ENCODE measurements at regions not wholly inside any gene's neighbourhood (a gene's known extent, or its start where the extent isn't known, plus 50 kb on each side); places are given as distances from the start of the nearest gene placed in this dataset.
"Not testable (repeated sequence)": the region's sequence is repeated elsewhere in the genome, so short reads cannot be mapped to it uniquely, and the experiment has no call there.

DNA sequence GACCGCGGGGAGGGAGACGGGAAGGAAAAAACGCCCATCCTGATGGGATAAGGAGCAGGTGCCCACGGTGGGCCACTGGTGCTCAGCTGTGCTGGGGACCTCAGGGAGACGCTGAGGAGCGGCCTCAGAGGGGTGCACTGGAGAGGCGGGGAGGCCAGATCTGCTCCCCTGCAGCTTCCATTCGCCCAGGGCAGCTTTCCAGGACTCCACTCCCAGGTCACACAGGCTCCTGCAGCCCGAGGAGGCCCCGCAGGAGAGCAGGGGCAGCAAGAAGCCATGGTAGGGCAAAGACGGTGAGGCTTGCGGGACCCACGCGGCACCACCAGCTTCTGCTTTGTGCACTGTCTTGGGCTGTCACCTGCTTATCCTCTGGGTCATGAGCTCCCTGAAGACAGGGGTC lies 82.5 kb upstream of the SULF2 start:
- DNase-seq: no peak

DNA sequence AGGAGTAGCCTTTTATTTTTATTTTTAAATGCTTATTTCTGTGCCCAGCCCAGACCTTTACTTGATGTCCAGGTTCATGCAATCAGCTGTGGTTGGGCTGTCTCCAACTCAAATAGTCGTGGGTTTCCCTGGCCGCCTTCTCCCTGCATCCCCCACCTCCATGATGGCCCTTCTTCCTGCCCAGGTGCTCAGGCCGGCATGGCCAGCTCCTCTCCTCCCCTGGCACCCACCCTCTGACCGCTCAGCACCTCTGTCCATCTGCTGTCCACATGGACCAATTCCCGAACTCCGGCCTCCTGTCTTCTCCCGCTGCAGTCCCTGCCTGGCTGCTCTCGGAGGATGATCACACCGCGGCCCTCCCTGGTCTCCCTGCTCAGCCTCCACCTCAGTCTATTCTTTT lies 81.2 kb upstream of the SULF2 start:
- DNase-seq: no peak

DNA sequence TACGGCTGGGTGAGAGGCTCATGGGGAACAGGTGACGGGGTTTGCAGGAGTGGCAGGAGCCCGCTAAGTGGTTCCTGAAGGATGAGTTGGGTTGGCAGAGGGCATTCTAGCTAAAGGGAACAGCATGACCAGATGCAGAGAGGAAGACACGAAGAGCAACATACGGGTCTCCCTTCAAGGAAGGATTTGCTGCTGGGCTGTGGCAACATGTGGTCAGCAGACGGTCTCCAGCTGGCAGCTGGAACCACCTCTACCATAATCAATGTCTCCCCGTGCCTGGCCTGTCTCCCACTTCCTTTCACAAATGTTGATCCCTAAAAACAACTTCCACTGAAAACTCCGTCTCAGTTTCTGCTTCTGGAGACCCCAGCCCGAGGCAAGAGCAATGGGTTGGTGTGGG lies 80.6 kb upstream of the SULF2 start:
- DNase-seq: no peak

GRCh38 chr20:47865451-47865850 lies 80.2 kb upstream of the SULF2 start:
- DNase-seq: no peak

DNA sequence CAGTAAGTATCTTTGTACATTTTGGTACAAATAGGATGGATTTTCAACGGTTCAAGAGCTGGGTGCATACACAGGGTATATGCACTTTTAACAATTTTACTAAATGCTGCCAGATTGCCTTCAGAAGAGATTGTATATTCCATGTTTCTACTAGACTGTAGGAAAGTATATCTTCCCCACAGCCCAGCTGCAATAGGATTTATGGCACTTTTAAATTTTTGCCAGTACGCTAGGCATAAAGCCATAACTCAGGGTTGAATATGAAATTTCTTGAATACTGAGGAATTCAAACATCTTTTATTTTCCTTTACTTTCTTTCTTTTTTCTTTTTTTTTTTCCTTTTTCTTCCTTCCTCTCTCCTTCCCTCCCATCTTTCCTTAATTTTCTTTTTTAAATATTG lies 78.7 kb upstream of the SULF2 start:
- DNase-seq: no peak

GRCh38 chr20:47863315-47863965 lies 78.2 kb upstream of the SULF2 start:
- DNase-seq: no peak

DNA sequence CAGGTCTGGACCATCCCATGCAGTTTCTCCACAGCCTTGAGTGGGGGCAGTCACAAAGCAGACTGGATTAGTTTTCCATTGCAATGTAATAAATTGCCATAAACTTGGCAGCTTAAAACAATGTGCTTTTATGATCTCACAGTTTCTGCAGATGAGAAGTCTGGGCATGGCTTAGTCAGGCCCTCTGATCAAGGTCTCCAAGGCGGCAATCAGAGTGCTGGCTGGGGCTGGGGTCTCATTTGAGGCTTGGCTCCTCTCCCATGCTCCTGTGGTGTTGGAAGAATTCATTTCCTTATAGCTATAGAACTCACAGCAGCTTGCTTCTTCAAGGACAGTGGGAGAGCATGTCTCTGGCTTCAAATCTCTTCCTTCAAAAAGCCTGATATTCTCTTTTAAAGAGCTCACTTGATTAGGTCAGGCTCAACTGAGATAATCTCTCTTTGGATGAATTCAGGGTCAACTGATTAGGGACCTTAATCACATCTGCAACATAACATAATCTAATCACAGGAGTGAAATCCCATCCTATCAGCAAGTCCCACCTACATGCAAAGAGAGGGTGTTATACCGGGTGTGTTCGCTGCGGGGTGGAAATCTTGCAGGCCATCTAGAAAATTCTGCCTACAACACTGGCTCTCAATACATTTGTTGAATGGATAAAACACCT lies 77.4 kb upstream of the SULF2 start:
- DNase-seq: no peak

GRCh38 chr20:47861116-47861515 lies 75.8 kb upstream of the SULF2 start:
- no peak for DNase-seq

DNA sequence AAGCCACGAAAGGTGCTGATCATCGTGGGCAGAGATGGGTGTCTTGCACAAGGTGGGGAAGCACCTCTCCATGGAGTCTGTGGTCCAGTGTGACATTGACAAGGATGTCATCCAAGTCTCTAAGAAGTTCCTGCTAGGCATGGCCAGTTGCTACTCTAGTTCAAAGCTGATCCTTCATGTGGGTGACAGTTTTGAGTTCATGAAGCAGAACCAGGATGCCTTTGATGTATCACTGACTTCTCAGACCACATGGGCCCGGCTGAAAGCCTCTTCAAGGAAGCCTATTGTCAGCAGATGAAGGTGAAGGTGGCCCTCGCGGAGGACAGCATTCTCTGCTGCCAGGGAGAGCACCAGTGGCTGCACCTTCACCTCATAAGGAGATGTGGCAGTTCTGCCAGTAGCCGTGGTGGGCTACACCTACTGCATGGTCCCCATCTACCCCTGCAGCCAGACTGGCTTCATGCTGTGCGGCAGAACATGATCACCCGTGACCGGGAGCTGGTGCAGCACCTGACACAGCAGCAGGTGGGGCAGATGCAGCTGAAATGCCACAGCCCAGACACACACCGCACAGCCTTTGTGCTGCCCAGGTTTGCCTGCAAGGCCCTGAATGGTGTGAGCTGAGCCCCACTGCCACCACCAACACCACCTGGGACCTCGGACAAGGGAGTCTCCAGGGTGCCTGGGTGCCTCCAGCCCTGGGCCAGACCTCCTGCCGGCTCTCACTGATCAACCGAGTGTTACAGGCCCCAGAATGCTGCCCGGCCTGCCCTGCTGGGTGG lies 75.0 kb upstream of the SULF2 start:
- DNase-seq: no peak

DNA sequence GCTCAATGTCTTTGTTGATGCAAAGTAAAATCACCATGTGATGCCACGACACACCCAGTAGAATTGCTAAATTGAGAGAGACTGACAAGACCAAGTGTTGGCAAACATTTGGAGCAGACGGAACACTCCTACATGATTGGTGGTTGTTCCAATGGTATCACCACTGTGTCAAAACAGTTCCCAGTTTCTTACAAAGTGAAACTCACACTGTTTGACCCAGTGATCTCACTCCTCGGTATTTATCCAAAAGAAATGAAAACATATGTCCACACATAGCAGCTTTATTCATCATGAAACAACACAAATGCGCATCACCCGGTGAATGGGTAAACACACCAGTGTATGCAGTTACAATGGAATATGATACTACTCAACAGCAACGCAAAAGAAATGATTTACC lies 74.0 kb upstream of the SULF2 start:
- no peak for DNase-seq

DNA sequence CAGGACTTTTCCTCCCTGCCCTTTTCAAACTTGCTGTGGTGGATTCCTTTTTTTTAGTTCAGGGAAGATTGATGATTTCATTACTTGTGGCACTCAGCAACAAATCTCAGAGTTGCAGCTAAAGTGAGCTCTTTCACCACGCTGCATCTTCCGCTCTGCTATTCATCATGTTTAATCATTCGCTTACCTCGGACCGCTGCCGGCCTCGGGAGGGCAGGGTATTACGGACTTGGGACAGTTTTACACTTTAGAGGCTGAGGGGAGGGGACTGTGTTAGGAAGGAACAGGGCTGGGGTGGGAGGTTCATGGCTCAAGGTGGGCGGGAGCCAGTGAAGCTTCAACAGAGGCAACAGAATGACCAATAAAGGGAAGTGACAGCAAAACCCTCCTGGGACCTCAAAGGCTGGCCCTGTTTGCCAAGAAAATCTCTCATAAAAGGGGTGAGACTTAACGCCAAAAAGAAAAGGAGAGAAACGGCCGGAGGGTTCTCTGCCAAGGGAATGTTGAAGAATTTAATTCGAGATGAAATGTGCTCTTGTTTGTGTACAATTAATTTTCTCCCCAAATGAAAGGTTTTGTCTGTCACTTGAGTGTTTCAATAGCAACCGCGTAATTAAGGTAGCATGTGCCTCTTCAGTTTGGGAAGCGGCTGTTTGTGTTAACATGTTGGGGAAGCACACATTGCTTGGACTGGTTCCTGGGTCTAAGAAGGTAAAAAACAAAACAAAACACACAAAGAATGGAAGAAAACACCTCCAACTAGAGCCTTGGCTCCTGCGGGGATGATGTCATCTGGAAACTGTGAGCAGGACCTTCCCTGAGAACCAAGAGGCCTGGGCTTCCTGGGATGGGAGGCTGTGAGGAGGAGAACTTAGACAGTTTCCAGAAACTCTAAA lies 72.5 kb upstream of the SULF2 start:
- peak; percentile 41 for DNase-seq

- no peak for DNase-seq
Observed at GRCh38 chr20:47857187-47857568, 71.9 kb upstream of the SULF2 start.

DNA sequence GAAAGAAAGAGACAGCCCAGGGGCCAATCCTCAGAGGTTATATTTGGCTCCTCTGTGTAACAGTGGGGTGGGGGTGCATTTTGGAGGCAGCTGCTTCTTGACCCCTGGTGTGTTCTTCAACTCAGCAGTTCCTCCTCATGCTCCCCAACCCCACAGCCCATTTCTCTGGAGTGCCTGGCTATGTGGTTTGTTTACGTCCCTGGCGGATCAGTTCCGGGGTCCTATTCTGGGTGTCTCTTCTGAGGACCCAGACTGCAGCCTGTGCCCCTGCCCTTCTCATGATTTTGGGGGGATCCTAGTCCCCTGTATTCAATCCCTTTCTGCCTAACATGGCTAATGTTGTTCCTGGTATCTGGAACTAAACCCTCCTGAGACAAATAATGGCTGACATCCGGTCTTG lies 70.5 kb upstream of the SULF2 start:
- no peak for DNase-seq

DNA sequence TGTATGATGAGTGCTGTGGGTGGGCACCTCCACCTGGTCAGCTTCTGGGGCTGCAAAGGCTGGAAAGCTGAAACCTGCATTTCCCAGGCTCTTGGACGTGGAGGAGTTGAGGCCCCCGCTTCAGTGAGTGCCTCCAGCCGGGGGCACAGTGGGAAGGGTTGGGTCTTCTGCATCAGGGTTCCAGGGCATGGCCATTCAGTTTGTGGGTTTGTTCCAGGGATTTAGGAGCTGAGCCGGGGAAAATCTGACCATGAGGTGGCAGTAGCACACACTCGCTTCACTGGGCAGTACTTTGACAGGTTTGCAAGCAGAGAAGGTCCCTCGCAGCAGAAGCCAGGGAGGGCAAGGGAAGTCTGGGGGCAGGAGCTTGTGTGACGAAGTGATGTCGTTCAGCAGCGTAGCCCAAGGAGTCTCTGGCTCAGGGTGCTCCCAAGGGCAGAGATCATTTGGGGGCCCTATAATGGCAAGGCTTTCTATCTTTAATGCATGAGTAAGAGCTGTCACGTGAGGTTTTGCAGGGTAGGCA lies 69.5 kb upstream of the SULF2 start:
- DNase-seq: peak; percentile 3

DNA sequence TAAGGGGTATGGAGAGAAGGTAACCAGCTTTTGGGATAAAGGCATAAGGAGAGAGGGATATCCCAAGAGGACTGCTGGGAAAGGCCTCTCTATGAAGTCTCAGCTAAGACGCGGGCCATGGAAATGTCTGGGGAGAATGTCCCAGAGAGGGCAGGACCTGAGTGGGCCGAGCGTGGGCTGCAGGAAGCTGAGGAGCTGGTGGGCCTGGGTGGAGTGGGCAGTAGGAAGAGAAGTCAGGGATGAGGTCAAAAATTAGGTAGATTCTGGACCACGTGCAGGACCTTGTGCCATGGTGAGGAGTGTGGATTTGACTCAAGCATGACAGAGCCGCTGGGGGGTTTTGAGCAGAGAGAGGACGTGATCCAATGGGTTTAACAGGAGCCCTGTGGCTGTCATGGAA lies 66.5 kb upstream of the SULF2 start:
- no peak for DNase-seq

DNA sequence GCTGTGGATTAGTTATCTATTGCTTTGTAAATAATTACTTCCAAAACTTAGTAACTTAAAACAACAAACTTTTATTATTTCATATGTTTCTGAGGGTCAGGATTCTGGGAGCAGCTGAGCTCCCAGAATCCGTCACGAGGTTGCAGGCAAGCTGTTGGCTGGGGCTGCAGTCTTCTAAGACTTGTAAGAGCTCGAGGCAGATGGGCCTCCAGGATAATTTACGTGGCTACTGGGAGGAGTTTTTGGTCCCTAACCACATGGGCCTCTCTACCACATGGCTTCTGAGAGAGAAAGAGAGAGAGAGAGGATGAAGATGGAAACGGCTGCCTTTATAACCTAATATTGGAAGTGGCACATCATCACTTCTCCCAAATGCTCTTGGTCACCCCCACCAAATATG lies 64.9 kb upstream of the SULF2 start:
- DNase-seq: no peak

DNA sequence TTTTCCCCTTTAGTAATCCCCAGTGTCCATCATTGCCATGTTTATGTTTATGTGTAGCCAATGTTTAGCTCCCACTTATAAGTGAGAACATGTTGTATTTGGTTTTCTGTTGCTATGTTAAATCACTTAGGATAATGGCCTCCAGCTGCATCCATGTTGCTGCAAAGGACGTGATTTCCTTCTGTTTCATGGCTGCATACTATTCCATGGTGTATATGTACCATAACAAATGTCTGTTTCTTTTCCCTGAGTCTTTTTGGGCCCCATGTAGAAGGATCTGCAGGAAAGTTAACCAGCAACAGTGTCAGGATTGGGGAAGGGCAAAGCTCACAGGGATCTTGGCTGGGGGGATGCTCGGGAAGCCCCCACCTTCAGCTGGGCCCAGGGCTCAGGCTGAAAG lies 64.3 kb upstream of the SULF2 start:
- no peak for DNase-seq

- DNase-seq: no peak
Observed at GRCh38 chr20:47849006-47849405, 63.7 kb upstream of the SULF2 start.

- DNase-seq: not testable (repeated sequence)
Observed at GRCh38 chr20:47848534-47848933, 63.3 kb upstream of the SULF2 start.

- peak; percentile 23 for DNase-seq
Observed at GRCh38 chr20:47847884-47848485, 62.7 kb upstream of the SULF2 start.

DNA sequence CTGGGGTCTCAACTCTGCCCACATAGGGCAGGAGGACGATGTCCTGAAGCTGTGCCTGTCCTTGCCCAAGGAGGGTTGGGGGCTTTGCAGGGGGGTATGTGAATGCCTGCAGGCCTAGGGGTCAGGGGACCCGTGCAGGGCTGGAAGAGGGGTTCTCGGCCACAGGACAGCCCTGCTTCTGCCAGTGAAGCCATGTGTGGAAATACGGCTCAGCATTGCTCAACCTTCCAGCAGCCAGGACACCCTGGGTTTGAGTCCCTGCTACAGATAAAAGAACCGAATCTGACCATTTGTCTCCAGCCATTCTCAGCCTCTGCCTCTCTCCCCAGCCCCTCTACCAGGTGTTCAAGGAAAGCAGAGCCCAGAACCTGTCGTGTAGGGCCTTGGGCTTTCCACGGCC lies 61.9 kb upstream of the SULF2 start:
- not testable (repeated sequence) for DNase-seq

DNA sequence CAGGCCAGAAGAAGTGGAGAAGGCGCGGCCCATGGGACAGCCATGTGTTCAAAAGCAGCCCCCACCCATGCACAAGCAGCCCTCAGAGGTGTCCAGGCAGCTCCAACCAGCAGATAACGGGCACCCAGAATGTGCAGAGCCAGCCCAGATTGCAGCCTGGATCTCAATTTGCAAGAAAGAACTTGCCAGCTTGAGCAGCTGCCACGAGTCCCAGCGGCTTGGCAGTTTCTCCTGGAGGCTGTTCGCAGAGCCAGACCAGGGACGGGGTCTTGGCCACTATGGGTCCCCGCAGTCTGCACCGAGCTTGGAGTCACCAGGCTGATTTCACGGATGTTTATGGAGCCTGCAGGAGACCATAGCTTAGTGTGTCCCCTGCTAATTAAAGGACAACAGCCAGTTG lies 61.4 kb upstream of the SULF2 start:
- not testable (repeated sequence) for DNase-seq
